H1 (cell line): ENCODE measurements at regions not wholly inside any gene's neighbourhood (a gene's known extent, or its start where the extent isn't known, plus 50 kb on each side); places are given as distances from the start of the nearest gene placed in this dataset.

Source experiments
- CTCF ChIA-PET: fragments of 300-600 bp; sonication (Branson Sonifier 250); formaldehyde crosslinking; loops from one replicate; lab custom pipeline; 2021; ENCODE audit not compliant: partially characterized antibody; lab: Charles Lee
- POLR2A ChIA-PET: fragments of 300-600 bp; sonication (Branson Sonifier 250); formaldehyde crosslinking; loops from one replicate; lab custom pipeline; 2021; ENCODE audit warnings: inconsistent platforms; ENCODE audit not compliant: partially characterized antibody; lab: Charles Lee
- DNase-seq, 2 experiments: peaks; one replicate each; pipeline versions ENCODE4 v3.0.0 to v3.0.0-alpha.2; 2010 to 2022; ENCODE audit warnings: low spot score in 2 of 2, low read depth in 1 of 2, mixed read lengths in 1 of 2
- FAIRE-seq: peaks from 2 replicates; lab custom pipeline; 2011; peaks lifted over from hg19 to GRCh38; lab: Jason Lieb, UNC
- H2AFZ ChIP-seq: 2 replicates; pipeline ENCODE4 v1.8.1; 2012; ENCODE audit warnings: low read length, inconsistent platforms
- H2AK5ac ChIP-seq: 2 replicates; pipeline ENCODE4 v1.6.1; 2013; ENCODE audit warnings: low read depth, low read length
- H2BK120ac ChIP-seq: replicated peaks from 2 replicates; pipeline ENCODE3; 2013; ENCODE audit warnings: low read depth, low read length, inconsistent platforms
- H2BK12ac ChIP-seq: 2 replicates; pipeline ENCODE4 v1.6.1; 2013; ENCODE audit warnings: low read depth, low read length
- H2BK15ac ChIP-seq: 2 replicates; pipeline ENCODE4 v1.6.1; 2013; ENCODE audit warnings: low read length
- H2BK20ac ChIP-seq: 2 replicates; pipeline ENCODE4 v1.6.1; 2013; ENCODE audit warnings: low read length
- H2BK5ac ChIP-seq: 2 replicates; pipeline ENCODE4 v1.6.1; 2013; ENCODE audit warnings: low read depth, low read length
- H3K14ac ChIP-seq: 2 replicates; pipeline ENCODE4 v1.6.1; 2013; ENCODE audit warnings: inconsistent platforms; ENCODE audit not compliant: insufficient read length
- H3K18ac ChIP-seq: 2 replicates; pipeline ENCODE4 v1.6.1; 2013; ENCODE audit warnings: low read length; ENCODE audit errors: extremely low read depth
- H3K23ac ChIP-seq: 2 replicates; pipeline ENCODE4 v1.6.1; 2013; ENCODE audit warnings: inconsistent platforms; ENCODE audit not compliant: insufficient read length
- H3K23me2 ChIP-seq: 2 replicates; pipeline ENCODE4 v1.6.1; 2013; ENCODE audit warnings: low read depth, low read length
- H3K27ac ChIP-seq: 2 replicates; pipeline ENCODE4 v1.6.1; 2011; ENCODE audit warnings: low read depth, low read length, inconsistent platforms
- H3K27me3 ChIP-seq, 4 experiments: replicated peaks in 1 of 4; 1 replicate in 1 of 4; 2 replicates in 3 of 4; pipeline versions ENCODE4 v1.6.1 to v1.8.1; 2011 to 2013; ENCODE audit warnings: low read length in 3 of 4, mild to moderate bottlenecking in 3 of 4, inconsistent platforms in 2 of 4, mixed read lengths in 2 of 4, moderate library complexity in 1 of 4; ENCODE audit not compliant: control insufficient read depth in 3 of 4, insufficient read depth in 3 of 4; ENCODE audit errors: extremely low read depth in 1 of 4
- H3K36me3 ChIP-seq, 4 experiments: 2 replicates each; pipeline versions ENCODE4 v1.6.1 to v1.8.1; 2011 to 2013; ENCODE audit warnings: mild to moderate bottlenecking in 4 of 4, low read length in 3 of 4, moderate library complexity in 2 of 4, control low read depth in 1 of 4, inconsistent platforms in 1 of 4; ENCODE audit not compliant: insufficient read depth in 4 of 4, control insufficient read depth in 2 of 4
- H3K4ac ChIP-seq: replicated peaks from 2 replicates; pipeline ENCODE3; 2013; ENCODE audit warnings: low read length, low read depth, mixed read lengths, inconsistent platforms; ENCODE audit not compliant: insufficient read length
- H3K4me1 ChIP-seq, 4 experiments: replicated peaks in 1 of 4; 1 replicate in 1 of 4; 2 replicates in 3 of 4; pipeline versions ENCODE4 v1.6.1 to v1.8.1; 2011 to 2013; ENCODE audit warnings: low read length in 3 of 4, inconsistent platforms in 2 of 4, mixed read lengths in 1 of 4; ENCODE audit not compliant: insufficient read depth in 4 of 4, control insufficient read depth in 3 of 4
- H3K4me2 ChIP-seq, 2 experiments: 2 replicates each; pipeline versions ENCODE4 v1.6.1 to v1.8.1; 2011 to 2013; ENCODE audit warnings: low read depth in 2 of 2, low read length in 2 of 2, control low read depth in 1 of 2, inconsistent platforms in 1 of 2, mild to moderate bottlenecking in 1 of 2; ENCODE audit not compliant: insufficient read depth in 1 of 2
- H3K4me3 ChIP-seq, 4 experiments: fragments of 200-600, 300-600 bp in 1 of 4; sonication (generic), shearing (Covaris generic), sonication (Bioruptor Twin) in 1 of 4; 2 replicates each; pipeline versions ENCODE4 v1.5.1 to v1.8.1; 2011 to 2016; ENCODE audit warnings: low read length in 4 of 4, low read depth in 3 of 4, control low read depth in 2 of 4, inconsistent platforms in 2 of 4, mild to moderate bottlenecking in 2 of 4, mixed read lengths in 1 of 4, moderate library complexity in 1 of 4; ENCODE audit not compliant: insufficient read depth in 2 of 4; ENCODE audit errors: extremely low read depth in 1 of 4
- H3K56ac ChIP-seq: replicated peaks from 2 replicates; pipeline ENCODE3; 2013; ENCODE audit warnings: low read depth, mild to moderate bottlenecking, mixed read lengths, low read length, inconsistent platforms; ENCODE audit not compliant: insufficient read length
- H3K79me1 ChIP-seq: 2 replicates; pipeline ENCODE4 v1.6.1; 2013; ENCODE audit warnings: low read depth, low read length, control low read depth
- H3K79me2 ChIP-seq, 2 experiments: 2 replicates each; pipeline versions ENCODE4 v1.6.1 to v1.8.1; 2012 to 2013; ENCODE audit warnings: low read length in 2 of 2, mild to moderate bottlenecking in 2 of 2, inconsistent platforms in 1 of 2; ENCODE audit not compliant: insufficient read depth in 2 of 2, control insufficient read depth in 1 of 2
- H3K9ac ChIP-seq, 4 experiments: replicated peaks in 1 of 4; 1 replicate in 1 of 4; 2 replicates in 3 of 4; pipeline versions ENCODE4 v1.6.1 to v1.8.1; 2011 to 2013; ENCODE audit warnings: low read depth in 3 of 4, low read length in 3 of 4, control low read depth in 2 of 4, mild to moderate bottlenecking in 2 of 4, moderate library complexity in 2 of 4, inconsistent platforms in 1 of 4; ENCODE audit errors: extremely low read depth in 1 of 4
- H3K9me3 ChIP-seq, 2 experiments: 2 replicates each; pipeline versions ENCODE4 v1.6.1 to v1.8.1; 2012 to 2013; ENCODE audit warnings: mild to moderate bottlenecking in 2 of 2, moderate library complexity in 2 of 2, control low read depth in 1 of 2, inconsistent platforms in 1 of 2, low read depth in 1 of 2, low read length in 1 of 2, mixed read lengths in 1 of 2; ENCODE audit not compliant: insufficient read depth in 2 of 2
- H4K20me1 ChIP-seq, 2 experiments: replicated peaks in 1 of 2; 2 replicates each; pipeline versions ENCODE3 to v1.8.1; 2011 to 2013; ENCODE audit warnings: inconsistent platforms in 2 of 2, low read length in 2 of 2, mild to moderate bottlenecking in 1 of 2; ENCODE audit not compliant: insufficient read depth in 2 of 2, control insufficient read depth in 1 of 2
- H4K5ac ChIP-seq: 2 replicates; pipeline ENCODE4 v1.6.1; 2013; ENCODE audit warnings: low read length, low read depth, mixed read lengths, inconsistent platforms; ENCODE audit not compliant: insufficient read length
- H4K8ac ChIP-seq: 2 replicates; pipeline ENCODE4 v1.8.0; 2013; ENCODE audit warnings: mild to moderate bottlenecking, moderate library complexity, low read length, inconsistent platforms; ENCODE audit not compliant: insufficient read depth; ENCODE audit errors: extremely low read depth
- H4K91ac ChIP-seq: replicated peaks from 2 replicates; pipeline ENCODE3; 2013; ENCODE audit warnings: low read length, mixed read lengths, inconsistent platforms; ENCODE audit not compliant: insufficient read length
- KDM5A ChIP-seq: fragments of 200-600 bp; IDR thresholded peaks from 2 replicates; pipeline ENCODE4 v1.7.1; 2012; ENCODE audit warnings: mild to moderate bottlenecking, low read length, inconsistent platforms, mixed read lengths
- WGBS, 2 experiments: shearing (Covaris generic) in 1 of 2; methylation state at CpG; one replicate each; pipeline versions ENCODE4 v1.1.6 to v1.1.7; 2013 to 2015; ENCODE audit warnings: low lambda C conversion rate in 2 of 2, mixed read lengths in 2 of 2, inconsistent platforms in 1 of 2, low coverage in 1 of 2, missing lambda C conversion rate in 1 of 2; ENCODE audit not compliant: insufficient replicate concordance in 2 of 2, insufficient coverage in 1 of 2, insufficient read length in 1 of 2; ENCODE audit errors: extremely low coverage in 1 of 2, missing lambda C conversion rate in 1 of 2; 5-methylcytosine and 5-hydroxymethylcytosine counted together

DNA sequence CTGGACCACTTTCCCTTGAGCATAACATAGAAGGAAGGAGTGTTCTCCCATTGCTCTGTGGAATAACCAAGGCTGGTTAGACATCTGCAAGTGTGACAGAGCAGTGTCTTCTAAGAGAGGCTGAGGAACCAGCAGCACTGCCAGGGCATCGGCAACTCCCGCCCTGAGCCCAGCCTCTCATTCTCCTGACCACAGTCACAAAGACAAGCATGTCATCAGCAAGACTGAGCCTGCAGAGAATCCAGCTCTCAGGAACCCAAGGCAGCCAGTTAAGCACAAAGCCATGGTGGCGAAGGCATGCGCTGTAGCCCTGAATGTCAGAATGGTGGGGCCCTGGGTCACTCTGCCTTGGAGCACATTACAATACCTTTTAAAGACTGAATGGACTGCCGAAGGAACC lies 253.9 kb downstream of the AGTPBP1 start:
- ChIA-PET POLR2A (no interaction called here), CTCF (interaction anchor here (2.9 kb wide), 1 partner anchor 62 kb away, joined by 6 read pairs; no protein-coding TSS in a partner anchor)
- peak overlapping the region; percentile 76; the same call in 1 of the 2 replicates for H2AFZ ChIP-seq
- H3K9ac ChIP-seq: no peak overlapping the region
- H4K91ac ChIP-seq: peak overlapping the region; percentile 34
- no peaks in the 10 kb centered on the region for H3K79me1 ChIP-seq
- no peak overlapping the region for H3K56ac ChIP-seq
- DNase-seq (peak in 1 of 2 experiments; percentile 23), FAIRE-seq (no peak)
- H3K18ac ChIP-seq: no peak overlapping the region
- no peak overlapping the region for H3K23ac ChIP-seq
- H2AK5ac ChIP-seq: no peak overlapping the region
- no peaks in the 10 kb centered on the region; a peak in 1 of 7 replicates for H3K4me1 ChIP-seq
- H3K27me3 ChIP-seq: no peaks in the 10 kb centered on the region
- no peak overlapping the region for H3K4me3 ChIP-seq
- H3K14ac ChIP-seq: no peak overlapping the region
- H3K23me2 ChIP-seq: no peaks in the 10 kb centered on the region
- WGBS, 2 experiments: 97% methylated on average over 5 of the region's 5 CpGs; no CpG with 5 or more reads in 1 of the 2 experiments
- TF ChIP-seq KDM5A: no peak
- no peak overlapping the region for H4K5ac ChIP-seq
- H3K36me3 ChIP-seq: no peaks in the 10 kb centered on the region
- H3K9me3 ChIP-seq: no peaks in the 10 kb centered on the region
- no peaks in the 10 kb centered on the region for H3K79me2 ChIP-seq
- no peak overlapping the region for H3K4ac ChIP-seq
- no peak overlapping the region for H2BK120ac ChIP-seq
- H3K27ac ChIP-seq: no peak overlapping the region
- no peak overlapping the region for H2BK20ac ChIP-seq
- no peak overlapping the region for H2BK5ac ChIP-seq
- H2BK15ac ChIP-seq: no peak overlapping the region
- no peak overlapping the region for H2BK12ac ChIP-seq
- H4K8ac ChIP-seq: peak overlapping the region; percentile 3; the same call in 1 of the 2 replicates
- no peaks in the 10 kb centered on the region for H4K20me1 ChIP-seq
- no peak overlapping the region for H3K4me2 ChIP-seq
